Mesenchymal stem cell (in vitro differentiated cells and primary cell): ENCODE measurements at regions not wholly inside any gene's neighbourhood (a gene's known extent, or its start where the extent isn't known, plus 50 kb on each side); places are given as distances from the start of the nearest gene placed in this dataset.

Source experiments
- DNase-seq: peaks from one replicate; pipeline ENCODE4 v3.0.0-alpha.2; 2013
- H2AFZ ChIP-seq: one replicate; pipeline ENCODE4 v1.6.1; 2013; ENCODE audit warnings: low read depth, mild to moderate bottlenecking, control low read depth, inconsistent platforms, low read length, moderate library complexity
- H2AK5ac ChIP-seq: 2 replicates; pipeline ENCODE4 v1.6.1; 2013; ENCODE audit warnings: low read length, moderate library complexity, mild to moderate bottlenecking, inconsistent platforms; ENCODE audit not compliant: severe bottlenecking
- H2BK120ac ChIP-seq: one replicate; pipeline ENCODE4 v1.6.1; 2013; ENCODE audit warnings: low read depth, mild to moderate bottlenecking, inconsistent platforms, low read length, moderate library complexity
- H2BK12ac ChIP-seq, 2 experiments: one replicate each; pipeline ENCODE4 v1.6.1; 2013; ENCODE audit warnings: inconsistent platforms in 2 of 2, low read length in 2 of 2, mild to moderate bottlenecking in 2 of 2, moderate library complexity in 2 of 2, control low read depth in 1 of 2
- H2BK15ac ChIP-seq: one replicate; pipeline ENCODE4 v1.6.1; 2013; ENCODE audit warnings: mild to moderate bottlenecking, low read depth, inconsistent platforms; ENCODE audit not compliant: poor library complexity, severe bottlenecking
- H2BK5ac ChIP-seq: 2 replicates; pipeline ENCODE4 v1.6.1; 2013; ENCODE audit warnings: low read depth, mild to moderate bottlenecking, low read length, control low read depth, inconsistent platforms; ENCODE audit not compliant: poor library complexity, severe bottlenecking
- H3K14ac ChIP-seq, 2 experiments: one replicate each; pipeline ENCODE4 v1.6.1; 2013; ENCODE audit warnings: inconsistent platforms in 2 of 2, low read length in 2 of 2, control low read depth in 1 of 2, mild to moderate bottlenecking in 1 of 2, moderate library complexity in 1 of 2
- H3K18ac ChIP-seq, 2 experiments: one replicate each; pipeline ENCODE4 v1.6.1; 2013; ENCODE audit warnings: inconsistent platforms in 2 of 2, low read length in 2 of 2, control low read depth in 1 of 2, low read depth in 1 of 2, mild to moderate bottlenecking in 1 of 2
- H3K23ac ChIP-seq, 2 experiments: one replicate each; pipeline ENCODE4 v1.6.1; 2013; ENCODE audit warnings: inconsistent platforms in 2 of 2, low read length in 2 of 2, mild to moderate bottlenecking in 2 of 2, moderate library complexity in 2 of 2, control low read depth in 1 of 2
- H3K27ac ChIP-seq: 2 replicates; pipeline ENCODE4 v1.5.1; 2013; ENCODE audit warnings: mild to moderate bottlenecking, moderate library complexity, low read length, control low read depth, inconsistent platforms; ENCODE audit not compliant: poor library complexity, severe bottlenecking
- H3K27me3 ChIP-seq, 2 experiments: 2 replicates each; pipeline versions ENCODE4 v1.6.1 to v1.7.0; 2013; ENCODE audit warnings: low read length in 2 of 2, mild to moderate bottlenecking in 2 of 2, moderate library complexity in 2 of 2, control low read depth in 1 of 2, inconsistent platforms in 1 of 2; ENCODE audit not compliant: control insufficient read depth in 1 of 2, insufficient read depth in 1 of 2
- H3K36me3 ChIP-seq, 2 experiments: 2 replicates each; pipeline versions ENCODE4 v1.6.1 to v1.7.0; 2013; ENCODE audit warnings: low read length in 2 of 2, control low read depth in 1 of 2, inconsistent platforms in 1 of 2, low read depth in 1 of 2, mild to moderate bottlenecking in 1 of 2; ENCODE audit not compliant: insufficient read depth in 2 of 2, control insufficient read depth in 1 of 2
- H3K4ac ChIP-seq, 2 experiments: one replicate each; pipeline ENCODE4 v1.6.1; 2013; ENCODE audit warnings: inconsistent platforms in 2 of 2, low read length in 2 of 2, mild to moderate bottlenecking in 2 of 2, moderate library complexity in 2 of 2, control low read depth in 1 of 2, low read depth in 1 of 2
- H3K4me1 ChIP-seq: 2 replicates; pipeline ENCODE4 v1.6.1; 2013; ENCODE audit warnings: low read depth, low read length, control low read depth; ENCODE audit not compliant: control insufficient read depth, insufficient read depth
- H3K4me2 ChIP-seq: 2 replicates; pipeline ENCODE4 v1.6.1; 2013; ENCODE audit warnings: low read length, mild to moderate bottlenecking, inconsistent platforms; ENCODE audit not compliant: poor library complexity, severe bottlenecking
- H3K4me3 ChIP-seq, 2 experiments: 2 replicates each; pipeline versions ENCODE4 v1.5.1 to v1.7.0; 2013; ENCODE audit warnings: low read length in 2 of 2, mild to moderate bottlenecking in 2 of 2, control low read depth in 1 of 2, low read depth in 1 of 2; ENCODE audit not compliant: insufficient read depth in 1 of 2
- H3K79me1 ChIP-seq: replicated peaks from 2 replicates; pipeline ENCODE4 v1.6.1; 2013; ENCODE audit warnings: mild to moderate bottlenecking, control low read depth, low read length, inconsistent platforms; ENCODE audit not compliant: poor library complexity, severe bottlenecking
- H3K9ac ChIP-seq: 2 replicates; pipeline ENCODE4 v1.7.0; 2013; ENCODE audit warnings: mild to moderate bottlenecking, low read length, moderate library complexity
- H3K9me3 ChIP-seq: 2 replicates; pipeline ENCODE4 v1.7.0; 2013; ENCODE audit warnings: mild to moderate bottlenecking, low read length; ENCODE audit not compliant: control insufficient read depth
- H4K8ac ChIP-seq: one replicate; pipeline ENCODE4 v1.6.1; 2013; ENCODE audit warnings: inconsistent platforms, mild to moderate bottlenecking, low read length, moderate library complexity
- H4K91ac ChIP-seq: one replicate; pipeline ENCODE4 v1.6.1; 2013; ENCODE audit warnings: mild to moderate bottlenecking, low read length, inconsistent platforms
- WGBS: methylation state at CpG from one replicate; pipeline ENCODE4 v1.1.7; 2013; ENCODE audit warnings: mixed read lengths; 5-methylcytosine and 5-hydroxymethylcytosine counted together

DNA sequence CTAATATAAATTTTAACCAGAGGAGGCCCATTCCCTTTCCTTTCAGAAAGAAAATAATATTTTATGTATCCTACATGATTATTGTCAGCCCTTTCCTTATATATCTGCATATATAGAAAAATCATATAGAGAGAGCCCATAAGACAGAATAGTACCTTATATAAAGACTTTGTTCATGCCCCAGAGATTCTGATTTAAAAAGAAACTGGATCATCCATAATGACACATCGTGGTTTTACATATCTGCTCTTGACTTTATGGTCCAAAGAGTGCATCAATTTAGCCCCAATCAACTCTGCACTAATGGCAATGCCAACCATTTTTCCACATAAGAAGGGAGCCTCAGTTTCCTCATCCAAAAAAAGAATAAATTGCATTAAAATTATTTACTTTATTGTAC, 937.5 kb downstream of the GATA3 start:
- H3K27ac ChIP-seq, result no peak overlapping the region
- H3K4me3 ChIP-seq, result no peak overlapping the region
- no peak overlapping the region for H2BK5ac ChIP-seq
- no peak overlapping the region for H3K23ac ChIP-seq
- no peak overlapping the region for H3K9ac ChIP-seq
- no peak overlapping the region for H3K14ac ChIP-seq
- no peak overlapping the region for H4K91ac ChIP-seq
- H3K4me2 ChIP-seq, result no peak overlapping the region
- no peak overlapping the region for H2BK120ac ChIP-seq
- no peaks in the 10 kb centered on the region for H3K79me1 ChIP-seq
- no peaks in the 10 kb centered on the region for H3K4me1 ChIP-seq
- H2BK12ac ChIP-seq, result no peak overlapping the region
- H2AK5ac ChIP-seq, result no peak overlapping the region
- no peak overlapping the region for H3K18ac ChIP-seq
- H2BK15ac ChIP-seq, result no peak overlapping the region
- no peak overlapping the region for H2AFZ ChIP-seq
- H4K8ac ChIP-seq, result no peak overlapping the region
- H3K9me3 ChIP-seq, result no peaks in the 10 kb centered on the region
- DNase-seq, result no peak
- H3K36me3 ChIP-seq, result no peaks in the 10 kb centered on the region
- no peaks in the 10 kb centered on the region for H3K27me3 ChIP-seq
- WGBS, result 77% methylated on average over 1 of the region's 1 CpG
- H3K4ac ChIP-seq, result no peak overlapping the region

DNA sequence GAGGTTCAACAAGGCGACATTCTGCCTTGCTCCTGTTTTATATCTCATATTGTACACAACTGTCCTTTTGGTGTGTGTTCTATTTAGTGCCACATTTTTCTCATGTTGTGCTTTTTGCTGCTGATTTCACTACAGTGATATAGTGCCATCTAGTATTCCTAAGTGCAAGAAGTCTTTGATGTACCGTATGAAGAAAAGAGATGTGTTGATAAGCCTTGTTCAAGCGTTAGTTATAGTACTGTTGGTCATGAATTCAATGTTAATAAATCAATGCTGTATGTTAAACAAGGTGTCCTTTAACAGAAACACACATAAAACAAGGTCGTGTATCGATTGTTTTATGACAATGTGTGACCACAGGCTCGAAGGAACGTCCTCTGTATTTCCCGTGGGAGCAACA, 939.4 kb downstream of the GATA3 start:
- Histone ChIP-seq H2AK5ac (no peak overlapping the region), H3K9ac (no peak overlapping the region), H3K36me3 (no peaks in the 10 kb centered on the region), H3K4ac (no peak overlapping the region), H3K4me2 (no peak overlapping the region), H2BK15ac (no peak overlapping the region), H3K79me1 (no peaks in the 10 kb centered on the region), H2BK5ac (no peak overlapping the region), H3K27me3 (no peaks in the 10 kb centered on the region), H3K23ac (no peak overlapping the region), H4K8ac (no peak overlapping the region), H3K4me1 (no peaks in the 10 kb centered on the region), H3K18ac (no peak overlapping the region), H3K9me3 (no peaks in the 10 kb centered on the region), H2AFZ (no peak overlapping the region), H2BK120ac (no peak overlapping the region), H3K14ac (no peak overlapping the region), H4K91ac (no peak overlapping the region), H3K4me3 (no peak overlapping the region), H3K27ac (no peak overlapping the region), H2BK12ac (no peak overlapping the region)
- 72% methylated on average over 6 of the region's 8 CpGs for WGBS
- no peak for DNase-seq

DNA sequence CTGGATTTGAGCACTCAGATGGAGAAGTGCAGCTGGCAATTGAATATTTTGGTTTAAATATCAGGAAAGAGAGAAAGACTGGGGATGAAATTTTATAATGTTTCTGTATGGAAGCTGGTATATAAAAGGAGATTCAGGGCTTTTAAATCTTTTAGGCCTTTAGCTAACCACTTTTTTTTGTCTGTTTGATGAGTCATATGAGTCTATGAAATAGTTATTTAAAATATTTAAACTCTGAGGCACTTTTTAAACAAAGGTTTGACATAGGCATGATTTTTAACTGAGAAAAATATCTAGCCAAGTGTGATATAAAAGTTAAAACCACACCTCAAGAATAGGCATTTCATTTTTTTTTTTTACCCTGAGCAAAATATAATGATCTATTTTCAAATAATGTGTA, 944.3 kb downstream of the GATA3 start:
- Histone ChIP-seq H3K4me3 (no peak overlapping the region), H2BK120ac (no peak overlapping the region), H2BK5ac (no peak overlapping the region), H3K14ac (no peak overlapping the region), H4K91ac (no peak overlapping the region), H3K18ac (no peak overlapping the region), H3K4me2 (no peak overlapping the region), H2BK12ac (no peak overlapping the region), H3K27ac (peak overlapping the region; percentile 49), H2AK5ac (no peak overlapping the region), H3K4ac (no peak overlapping the region), H3K36me3 (no peaks in the 10 kb centered on the region), H2BK15ac (no peak overlapping the region), H3K27me3 (no peaks in the 10 kb centered on the region), H4K8ac (no peak overlapping the region), H3K23ac (no peak overlapping the region), H2AFZ (no peak overlapping the region), H3K4me1 (no peaks in the 10 kb centered on the region), H3K9me3 (no peaks in the 10 kb centered on the region), H3K9ac (no peak overlapping the region), H3K79me1 (no peaks in the 10 kb centered on the region)
- DNase-seq, result no peak

DNA sequence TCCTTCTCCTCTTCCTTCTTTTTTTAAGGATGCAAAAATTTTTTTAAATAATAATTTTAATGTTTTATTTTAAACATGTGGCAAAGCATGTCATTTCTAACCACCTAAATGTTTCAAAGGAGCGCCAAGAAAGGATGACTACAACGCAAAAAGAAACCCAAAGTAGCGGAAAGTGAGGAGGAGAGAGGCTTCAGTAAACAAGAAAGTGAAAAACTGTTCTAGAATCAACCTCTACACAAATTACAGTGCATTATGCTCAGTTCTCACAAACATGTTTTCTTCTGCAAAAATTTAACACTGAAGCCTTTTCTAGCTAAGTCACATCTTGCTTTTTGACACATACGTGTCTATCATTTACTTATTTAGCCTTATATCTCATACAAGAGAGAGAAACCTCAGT, 948.6 kb downstream of the GATA3 start:
- H2BK15ac ChIP-seq, result no peak overlapping the region
- no peak for DNase-seq
- H3K36me3 ChIP-seq, result no peaks in the 10 kb centered on the region
- no peaks in the 10 kb centered on the region for H3K4me1 ChIP-seq
- no peak overlapping the region for H3K4ac ChIP-seq
- no peak overlapping the region for H2AFZ ChIP-seq
- H3K27me3 ChIP-seq, result no peaks in the 10 kb centered on the region
- H3K4me2 ChIP-seq, result no peak overlapping the region
- WGBS, result 96% methylated on average over 4 of the region's 4 CpGs
- H2BK5ac ChIP-seq, result no peak overlapping the region
- H4K8ac ChIP-seq, result no peak overlapping the region
- H2AK5ac ChIP-seq, result no peak overlapping the region
- no peaks in the 10 kb centered on the region for H3K9me3 ChIP-seq
- H2BK12ac ChIP-seq, result no peak overlapping the region
- H3K9ac ChIP-seq, result no peak overlapping the region
- no peak overlapping the region for H3K14ac ChIP-seq
- no peak overlapping the region for H3K27ac ChIP-seq
- H2BK120ac ChIP-seq, result no peak overlapping the region
- H4K91ac ChIP-seq, result no peak overlapping the region
- H3K79me1 ChIP-seq, result no peaks in the 10 kb centered on the region
- no peak overlapping the region for H3K23ac ChIP-seq
- H3K18ac ChIP-seq, result no peak overlapping the region
- no peak overlapping the region for H3K4me3 ChIP-seq
